IMR-90 (cell line): ENCODE measurements at regions not wholly inside any gene's neighbourhood (a gene's known extent, or its start where the extent isn't known, plus 50 kb on each side); places are given as distances from the start of the nearest gene placed in this dataset.

Source experiments
- ATAC-seq: fragments of 200-7000 bp; cut with Tn5 transposase; 2 replicates; pipeline ENCODE4 v1.9.1; 2020; ENCODE audit warnings: low read depth, mild to moderate bottlenecking, moderate library complexity
- BruUV-seq: library from RNA; stranded (reverse); fragments of 400-500 nt; replicated peaks from 2 replicates; lab custom pipeline; 2021; lab: Mats Ljungman, UMichigan
- CTCF ChIA-PET: fragments of 300-600 bp; formaldehyde crosslinking; extraction: SDS; loops from one replicate; lab custom pipeline; 2021; ENCODE audit warnings: antibody characterized with exemption; lab: Yijun Ruan, JAX
- POLR2A ChIA-PET: fragments of 300-600 bp; sonication (Branson Sonifier 250); formaldehyde crosslinking; loops from one replicate; lab custom pipeline; 2022; ENCODE audit warnings: antibody characterized with exemption; ENCODE audit not compliant: unreplicated experiment; lab: Charles Lee
- DNase-seq: peaks from one replicate; pipeline ENCODE4 v3.0.0; 2013
- H2AFZ ChIP-seq: replicated peaks from 2 replicates; pipeline ENCODE3; 2013; ENCODE audit warnings: low read length, mild to moderate bottlenecking; ENCODE audit not compliant: poor library complexity
- H2AK5ac ChIP-seq: 2 replicates; pipeline ENCODE4 v1.6.1; 2013; ENCODE audit warnings: low read depth, low read length, inconsistent platforms
- H2AK9ac ChIP-seq: replicated peaks from 2 replicates; pipeline ENCODE3; 2013; ENCODE audit warnings: mild to moderate bottlenecking, low read depth, low read length, moderate library complexity; ENCODE audit not compliant: poor library complexity
- H2BK120ac ChIP-seq: 2 replicates; pipeline ENCODE4 v1.6.1; 2013; ENCODE audit warnings: low read depth, low read length, inconsistent platforms
- H2BK15ac ChIP-seq: 3 replicates; pipeline ENCODE4 v1.6.1; 2013; ENCODE audit warnings: low read depth, low read length, inconsistent platforms
- H2BK20ac ChIP-seq: 2 replicates; pipeline ENCODE4 v1.6.1; 2013; ENCODE audit warnings: low read depth, mild to moderate bottlenecking, inconsistent platforms, low read length, moderate library complexity
- H2BK5ac ChIP-seq: 2 replicates; pipeline ENCODE4 v1.6.1; 2013; ENCODE audit warnings: mild to moderate bottlenecking, low read depth, low read length, inconsistent platforms; ENCODE audit not compliant: poor library complexity, severe bottlenecking
- H3K14ac ChIP-seq: replicated peaks from 2 replicates; pipeline ENCODE4 v1.6.1; 2013; ENCODE audit warnings: low read depth, low read length, inconsistent platforms
- H3K18ac ChIP-seq: 2 replicates; pipeline ENCODE4 v1.6.1; 2013; ENCODE audit warnings: low read depth, low read length, control low read depth
- H3K23ac ChIP-seq: 2 replicates; pipeline ENCODE4 v1.6.1; 2013; ENCODE audit warnings: low read depth, low read length, inconsistent platforms
- H3K27ac ChIP-seq: 2 replicates; pipeline ENCODE4 v1.5.1; 2013; ENCODE audit warnings: mild to moderate bottlenecking, control low read depth, low read length; ENCODE audit not compliant: insufficient read depth
- H3K27me3 ChIP-seq: 2 replicates; pipeline ENCODE4 v1.6.1; 2013; ENCODE audit warnings: low read length; ENCODE audit not compliant: control insufficient read depth, insufficient read depth
- H3K36me3 ChIP-seq: 2 replicates; pipeline ENCODE4 v1.6.1; 2013; ENCODE audit warnings: low read length, mixed read lengths; ENCODE audit not compliant: control insufficient read depth, insufficient read depth
- H3K4ac ChIP-seq: 2 replicates; pipeline ENCODE4 v1.6.1; 2013; ENCODE audit warnings: low read depth, low read length, inconsistent platforms
- H3K4me1 ChIP-seq: 2 replicates; pipeline ENCODE4 v1.6.1; 2013; ENCODE audit warnings: low read length, mixed read lengths; ENCODE audit not compliant: control insufficient read depth, insufficient read depth
- H3K4me2 ChIP-seq: 2 replicates; pipeline ENCODE4 v1.6.1; 2013; ENCODE audit warnings: low read depth, mild to moderate bottlenecking, control low read depth, low read length, moderate library complexity
- H3K4me3 ChIP-seq: 2 replicates; pipeline ENCODE4 v1.5.1; 2013; ENCODE audit warnings: low read depth, mild to moderate bottlenecking, control low read depth, low read length, moderate library complexity; ENCODE audit not compliant: insufficient read depth
- H3K56ac ChIP-seq: 2 replicates; pipeline ENCODE4 v1.6.1; 2013; ENCODE audit warnings: low read length, inconsistent platforms; ENCODE audit not compliant: insufficient read depth; ENCODE audit errors: extremely low read depth
- H3K79me1 ChIP-seq, 2 experiments: 2 replicates each; pipeline ENCODE4 v1.6.1; 2013; ENCODE audit warnings: low read length in 2 of 2, inconsistent platforms in 1 of 2, low read depth in 1 of 2
- H3K9ac ChIP-seq: 2 replicates; pipeline ENCODE4 v1.6.1; 2013; ENCODE audit warnings: low read depth, low read length, control low read depth
- H3K9me1 ChIP-seq: 2 replicates; pipeline ENCODE4 v1.6.1; 2013; ENCODE audit warnings: low read length, inconsistent platforms; ENCODE audit not compliant: insufficient read depth
- H3K9me3 ChIP-seq: 2 replicates; pipeline ENCODE4 v1.6.1; 2013; ENCODE audit warnings: low read length; ENCODE audit not compliant: control insufficient read depth, insufficient read depth
- H4K20me1 ChIP-seq: 2 replicates; pipeline ENCODE4 v1.6.1; 2013; ENCODE audit warnings: low read length, inconsistent platforms; ENCODE audit not compliant: insufficient read depth
- H4K5ac ChIP-seq: 2 replicates; pipeline ENCODE4 v1.6.1; 2013; ENCODE audit warnings: mild to moderate bottlenecking, low read depth, low read length, control low read depth
- H4K8ac ChIP-seq, 2 experiments: 2 replicates each; pipeline ENCODE4 v1.6.1; 2013; ENCODE audit warnings: low read depth in 2 of 2, low read length in 2 of 2, control low read depth in 1 of 2, inconsistent platforms in 1 of 2
- H4K91ac ChIP-seq: 2 replicates; pipeline ENCODE4 v1.6.1; 2013; ENCODE audit warnings: low read depth, low read length, inconsistent platforms; ENCODE audit not compliant: insufficient read depth
- RCOR1 ChIP-seq: IDR thresholded peaks from 2 replicates; pipeline ENCODE4 v1.6.1; 2012; ENCODE audit warnings: mild to moderate bottlenecking, low read length, improper control_type of control experiment; ENCODE audit not compliant: insufficient replicate concordance
- dilution Hi-C: fragments of 300-500 bp; cut with HindIII; formaldehyde crosslinking; loops from one replicate; pipeline ENCODE4 v1.14.3; 2018; ENCODE audit warnings: low sequenced_read_pairs; ENCODE audit not compliant: unreplicated experiment
- in situ Hi-C: fragments of 300-500 bp; cut with MboI; formaldehyde crosslinking; loops from 3 replicates; pipeline ENCODE4 v1.14.3; 2019; ENCODE audit warnings: low sequenced_read_pairs, inconsistent platforms, mixed read lengths
- intact Hi-C: fragments of 100-400 bp; cut with micrococcal nuclease; formaldehyde crosslinking; loops from 2 replicates; pipeline ENCODE4 v1.10.0; 2022

DNA sequence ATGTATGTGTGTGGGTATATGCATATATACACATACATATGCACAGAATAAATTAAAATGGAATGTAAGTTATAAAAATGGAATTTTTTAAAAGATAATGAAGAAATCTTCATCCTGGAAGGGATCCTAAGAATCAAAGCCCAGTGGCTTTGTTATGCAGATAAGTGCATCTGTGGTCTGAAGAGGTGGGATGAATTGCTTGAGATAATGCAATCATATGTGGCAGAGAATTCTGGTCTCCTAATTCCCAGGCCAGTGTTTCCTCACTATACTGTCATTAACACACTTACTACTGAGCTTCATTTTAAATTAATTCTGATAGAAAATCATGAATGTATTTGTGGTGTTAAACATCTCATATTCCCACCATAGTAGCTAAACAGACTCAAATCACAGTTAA, 86.7 kb upstream of the PRMT6 start:
- Histone ChIP-seq H3K18ac (no peak overlapping the region), H4K5ac (no peak overlapping the region), H3K27me3 (no peaks in the 10 kb centered on the region), H2BK5ac (no peak overlapping the region), H3K79me1 (no peaks in the 10 kb centered on the region), H3K9me3 (no peaks in the 10 kb centered on the region), H2BK15ac (no peak overlapping the region), H3K56ac (no peak overlapping the region), H2AFZ (no peak overlapping the region), H3K4ac (no peak overlapping the region), H3K4me1 (no peaks in the 10 kb centered on the region), H3K4me3 (no peak overlapping the region), H4K91ac (no peak overlapping the region), H3K9ac (no peak overlapping the region), H2AK5ac (no peak overlapping the region), H3K36me3 (no peaks in the 10 kb centered on the region), H3K14ac (no peak overlapping the region), H2BK20ac (no peak overlapping the region), H2AK9ac (no peak overlapping the region), H4K8ac (no peak overlapping the region), H3K9me1 (no peaks in the 10 kb centered on the region), H3K4me2 (no peak overlapping the region), H4K20me1 (no peaks in the 10 kb centered on the region), H3K27ac (no peak overlapping the region), H3K23ac (no peak overlapping the region), H2BK120ac (no peak overlapping the region)
- TF ChIP-seq RCOR1: no peak
- ATAC-seq (no peak), DNase-seq (no peak)
- no TSS peak for BruUV-seq
- in situ Hi-C loops: no loop called here
- ChIA-PET CTCF (no interaction called here), POLR2A (no interaction called here)
- dilution Hi-C loops: no loop called here
- intact Hi-C loops: no loop called here
